Osteoblast (primary cell): ENCODE measurements at regions not wholly inside any gene's neighbourhood (a gene's known extent, or its start where the extent isn't known, plus 50 kb on each side); places are given as distances from the start of the nearest gene placed in this dataset.

Experiments
- DNase-seq: peaks from one replicate; pipeline ENCODE4 v3.0.0; 2011; ENCODE audit warnings: low spot score, mixed read lengths; ENCODE audit not compliant: insufficient read length; ENCODE audit errors: missing footprints
- H2AFZ ChIP-seq: 2 replicates; pipeline ENCODE4 v1.6.0; 2011; ENCODE audit warnings: mild to moderate bottlenecking, low read length
- H3K27ac ChIP-seq: 2 replicates; pipeline ENCODE4 v1.5.1; 2011; ENCODE audit warnings: mild to moderate bottlenecking, low read depth, low read length, moderate library complexity
- H3K27me3 ChIP-seq: 2 replicates; pipeline ENCODE4 v1.6.0; 2012; ENCODE audit warnings: mild to moderate bottlenecking, control low read depth, inconsistent platforms, low read length, moderate library complexity; ENCODE audit not compliant: insufficient read depth
- H3K36me3 ChIP-seq: 2 replicates; pipeline ENCODE4 v1.5.1; 2011; ENCODE audit warnings: mild to moderate bottlenecking, low read length, control low read depth, moderate library complexity; ENCODE audit not compliant: insufficient read depth
- H3K4me1 ChIP-seq: 2 replicates; pipeline ENCODE4 v1.5.1; 2011; ENCODE audit warnings: mild to moderate bottlenecking, low read length, control low read depth, moderate library complexity; ENCODE audit not compliant: insufficient read depth
- H3K4me2 ChIP-seq: 2 replicates; pipeline ENCODE4 v1.6.0; 2011; ENCODE audit warnings: mild to moderate bottlenecking, low read length; ENCODE audit not compliant: insufficient read depth
- H3K4me3 ChIP-seq: fragments of 200-600 bp; sonication (generic); 3 replicates; pipeline ENCODE4 v1.5.1; 2012; ENCODE audit warnings: mild to moderate bottlenecking, low read length, inconsistent platforms; ENCODE audit not compliant: insufficient read depth
- H3K79me2 ChIP-seq: 2 replicates; pipeline ENCODE4 v1.6.0; 2012; ENCODE audit warnings: mild to moderate bottlenecking, low read length, control low read depth, inconsistent platforms; ENCODE audit not compliant: insufficient read depth
- H3K9me3 ChIP-seq: 2 replicates; pipeline ENCODE4 v1.5.1; 2011; ENCODE audit warnings: low read depth, low read length, control low read depth
- H4K20me1 ChIP-seq: 2 replicates; pipeline ENCODE4 v1.6.0; 2012; ENCODE audit warnings: mild to moderate bottlenecking, low read length, control low read depth; ENCODE audit not compliant: insufficient read depth
- CTCF ChIP-seq: IDR thresholded peaks from 2 replicates; pipeline ENCODE4 v1.5.1; 2011; ENCODE audit warnings: mild to moderate bottlenecking, low read depth, low read length, moderate library complexity; ENCODE audit errors: extremely low read depth

GRCh38 chr21:35280231-35280630, 231.1 kb upstream of the RUNX1 start:
- no peaks in the 10 kb centered on the region for H4K20me1 ChIP-seq
- H3K36me3 ChIP-seq, result no peaks in the 10 kb centered on the region
- no peaks in the 10 kb centered on the region for H3K79me2 ChIP-seq
- no peak overlapping the region for H2AFZ ChIP-seq
- TF ChIP-seq CTCF, result no peak
- H3K4me3 ChIP-seq, result no peak overlapping the region
- H3K4me1 ChIP-seq, result peaks cover 9% of the 10 kb centered on the region
- no peaks in the 10 kb centered on the region for H3K27me3 ChIP-seq
- no peak overlapping the region for H3K4me2 ChIP-seq
- no peak for DNase-seq
- no peaks in the 10 kb centered on the region for H3K9me3 ChIP-seq
- no peak overlapping the region for H3K27ac ChIP-seq

- H3K9me3 ChIP-seq, result no peaks in the 10 kb centered on the region
- H3K36me3 ChIP-seq, result no peaks in the 10 kb centered on the region
- no peaks in the 10 kb centered on the region for H3K27me3 ChIP-seq
- H3K27ac ChIP-seq, result no peak overlapping the region
- H3K4me1 ChIP-seq, result peaks cover 9% of the 10 kb centered on the region
- H4K20me1 ChIP-seq, result no peaks in the 10 kb centered on the region
- no peak overlapping the region for H3K4me2 ChIP-seq
- peak overlapping the region; percentile 40 for H2AFZ ChIP-seq
- H3K4me3 ChIP-seq, result no peak overlapping the region
- TF ChIP-seq CTCF, result no peak
- DNase-seq, result no peak
- no peaks in the 10 kb centered on the region for H3K79me2 ChIP-seq
These were observed 226.7 kb upstream of the RUNX1 start for GRCh38 chr21:35275776-35276175.

GRCh38 chr21:35274923-35275322, 225.8 kb upstream of the RUNX1 start:
- no peak for TF ChIP-seq CTCF
- no peak for DNase-seq
- no peak overlapping the region for H3K4me3 ChIP-seq
- no peaks in the 10 kb centered on the region for H3K9me3 ChIP-seq
- H3K36me3 ChIP-seq, result no peaks in the 10 kb centered on the region
- H3K4me2 ChIP-seq, result no peak overlapping the region
- H2AFZ ChIP-seq, result no peak overlapping the region
- H4K20me1 ChIP-seq, result no peaks in the 10 kb centered on the region
- no peaks in the 10 kb centered on the region for H3K27me3 ChIP-seq
- H3K79me2 ChIP-seq, result no peaks in the 10 kb centered on the region
- no peak overlapping the region for H3K27ac ChIP-seq
- H3K4me1 ChIP-seq, result peaks cover 9% of the 10 kb centered on the region

GRCh38 chr21:35274090-35274489, 225.0 kb upstream of the RUNX1 start:
- H2AFZ ChIP-seq, result no peak overlapping the region

More at GRCh38 chr21:35274090-35274489, 225.0 kb upstream of the RUNX1 start:
- Histone ChIP-seq H3K9me3 (no peaks in the 10 kb centered on the region), H3K4me1 (peaks cover 9% of the 10 kb centered on the region), H3K36me3 (no peaks in the 10 kb centered on the region), H3K4me3 (no peak overlapping the region), H3K4me2 (no peak overlapping the region), H4K20me1 (no peaks in the 10 kb centered on the region), H3K79me2 (no peaks in the 10 kb centered on the region), H3K27me3 (no peaks in the 10 kb centered on the region), H3K27ac (no peak overlapping the region)
- no peak for TF ChIP-seq CTCF
- DNase-seq, result no peak
